PC-3 (cell line): ENCODE measurements at regions not wholly inside any gene's neighbourhood (a gene's known extent, or its start where the extent isn't known, plus 50 kb on each side); places are given as distances from the start of the nearest gene placed in this dataset.

ENCODE experiments used
- CTCF ChIP-seq: fragments of 300-600 bp; sonication (generic); conservative IDR thresholded peaks from 2 replicates; pipeline ENCODE4 v1.5.1; 2017; ENCODE audit warnings: antibody characterized with exemption, low read depth, mild to moderate bottlenecking, low read length
- EZH2 ChIP-seq: fragments of 300-600 bp; sonication (generic); IDR thresholded peaks from one replicate; pipeline ENCODE4 v1.6.1; 2017; ENCODE audit warnings: antibody characterized with exemption, mild to moderate bottlenecking, low read length; ENCODE audit not compliant: unreplicated experiment

GRCh38 chr12:66832997-66833396 lies 154.1 kb upstream of the GRIP1 start:
- TF ChIP-seq CTCF (no peak), EZH2 (no peak)
